Panc1 (cell line): ENCODE measurements at regions not wholly inside any gene's neighbourhood (a gene's known extent, or its start where the extent isn't known, plus 50 kb on each side); places are given as distances from the start of the nearest gene placed in this dataset.

Experiments used
- ATAC-seq: fragments of 200-7000 bp; cut with Tn5 transposase; 2 replicates; pipeline ENCODE4 v1.9.1; 2020; ENCODE audit warnings: mild to moderate bottlenecking, moderate library complexity
- BruUV-seq: library from RNA; stranded (reverse); fragments of 400-500 nt; replicated peaks from 2 replicates; lab custom pipeline; 2021; lab: Mats Ljungman, UMichigan
- CTCF ChIA-PET: fragments of 300-600 bp; sonication (Branson Sonifier 250); formaldehyde crosslinking; loops from one replicate; lab custom pipeline; 2022; ENCODE audit warnings: antibody characterized with exemption; lab: Charles Lee
- POLR2A ChIA-PET: fragments of 300-600 bp; sonication (Branson Sonifier 250); formaldehyde crosslinking; loops from one replicate; lab custom pipeline; 2022; ENCODE audit warnings: antibody characterized with exemption; lab: Charles Lee
- DNase-seq: peaks from one replicate; pipeline ENCODE4 v3.0.0-alpha.2; 2010; ENCODE audit warnings: low read depth, low spot score
- H3K27ac ChIP-seq: 2 replicates; pipeline ENCODE4 v1.5.1; 2011; ENCODE audit warnings: mild to moderate bottlenecking, low read length, inconsistent platforms
- H3K27me3 ChIP-seq: fragments of 200-500 bp; sonication (Bioruptor generic); 2 replicates; pipeline ENCODE4 v1.6.0; 2014; ENCODE audit warnings: low read length, inconsistent platforms; ENCODE audit not compliant: control insufficient read depth, insufficient read depth
- H3K36me3 ChIP-seq: fragments of 200-500 bp; sonication (Bioruptor generic); 2 replicates; pipeline ENCODE4 v1.5.1; 2014; ENCODE audit warnings: inconsistent platforms, mild to moderate bottlenecking, low read length, moderate library complexity; ENCODE audit not compliant: control insufficient read depth, insufficient read depth
- H3K4me1 ChIP-seq: 2 replicates; pipeline ENCODE4 v1.5.1; 2011; ENCODE audit warnings: inconsistent platforms, mild to moderate bottlenecking, low read length, moderate library complexity; ENCODE audit not compliant: control insufficient read depth, insufficient read depth
- H3K4me3 ChIP-seq, 2 experiments: 2 replicates each; pipeline ENCODE4 v1.5.1; 2011 to 2012; ENCODE audit warnings: low read depth in 2 of 2, low read length in 2 of 2, mild to moderate bottlenecking in 2 of 2, inconsistent platforms in 1 of 2, moderate library complexity in 1 of 2
- H3K9me3 ChIP-seq: fragments of 200-500 bp; sonication (Bioruptor generic); 2 replicates; pipeline ENCODE4 v1.5.1; 2014; ENCODE audit warnings: low read depth, mild to moderate bottlenecking, inconsistent platforms, low read length, moderate library complexity; ENCODE audit not compliant: control insufficient read depth, insufficient read depth
- CTCF ChIP-seq: fragments of 450-650 bp; IDR thresholded peaks from 2 replicates; pipeline ENCODE4 v1.5.1; 2017; ENCODE audit warnings: mild to moderate bottlenecking
- POLR2AphosphoS5 ChIP-seq: IDR thresholded peaks from 2 replicates; pipeline ENCODE4 v1.6.1; 2012; ENCODE audit warnings: mild to moderate bottlenecking, low read depth, low read length, moderate library complexity
- REST ChIP-seq, 2 experiments: IDR thresholded peaks; 2 replicates each; pipeline ENCODE4 v1.6.1; 2011 to 2012; ENCODE audit warnings: low read depth in 2 of 2, control low read depth in 1 of 2, low read length in 1 of 2, mild to moderate bottlenecking in 1 of 2, moderate library complexity in 1 of 2; ENCODE audit not compliant: insufficient read depth in 1 of 2
- SIN3A ChIP-seq: IDR thresholded peaks from 2 replicates; pipeline ENCODE4 v1.6.1; 2012; ENCODE audit warnings: low read depth, mild to moderate bottlenecking, low read length, moderate library complexity, borderline replicate concordance; ENCODE audit not compliant: insufficient read depth
- TCF7L2 ChIP-seq: IDR thresholded peaks from 2 replicates; pipeline ENCODE4 v1.6.1; 2011; ENCODE audit warnings: mild to moderate bottlenecking, low read depth, low read length, inconsistent platforms
- in situ Hi-C: cut with HindIII; loops from 2 replicates; pipeline ENCODE4 v1.10.0; 2016; ENCODE audit warnings: low sequenced_read_pairs, low pct_unique_long_range_greater_than_20kb
- intact Hi-C: fragments of 100-400 bp; cut with micrococcal nuclease; formaldehyde crosslinking; loops from one replicate; pipeline ENCODE4 v1.10.0; 2022; ENCODE audit not compliant: unreplicated experiment

GRCh38 chr17:77631307-77631706 is 327.2 kb upstream of the TNRC6C start:
- DNase-seq (no peak), ATAC-seq (no peak)
- no peak overlapping the region for H3K4me3 ChIP-seq
- no peaks in the 10 kb centered on the region for H3K36me3 ChIP-seq
- peaks cover 2% of the 10 kb centered on the region; the same call in 1 of the 2 replicates for H3K27me3 ChIP-seq
- TF ChIP-seq SIN3A (no peak), TCF7L2 (no peak), REST (IDR thresholded peaks at IDR 0.05; ENCODE audit: insufficient read depth in 1 of 2, low read depth in 2 of 2, low read length in 1 of 2) (no peak), POLR2AphosphoS5 (no peak), CTCF (no peak)
- ChIA-PET CTCF (no interaction called here), POLR2A (no interaction called here)
- in situ Hi-C loops (no loop called here), intact Hi-C loops (no loop called here)
- H3K4me1 ChIP-seq = no peaks in the 10 kb centered on the region
- no TSS peak for BruUV-seq
- no peak overlapping the region for H3K27ac ChIP-seq
- no peaks in the 10 kb centered on the region for H3K9me3 ChIP-seq

- ATAC-seq = no peak
- Histone ChIP-seq H3K9me3 (no peaks in the 10 kb centered on the region), H3K27me3 (no peaks in the 10 kb centered on the region; the same call in 1 of the 2 replicates), H3K4me3 (no peak overlapping the region), H3K27ac (no peak overlapping the region), H3K36me3 (no peaks in the 10 kb centered on the region), H3K4me1 (no peaks in the 10 kb centered on the region)
- in situ Hi-C loops (no loop called here), intact Hi-C loops (no loop called here)
- no peak for TF ChIP-seq SIN3A
- no peak for TF ChIP-seq CTCF
- BruUV-seq = no TSS peak
- no peak for DNase-seq
- CTCF ChIA-PET = no interaction called here
- POLR2A ChIA-PET = no interaction called here
These were observed 325.9 kb upstream of the TNRC6C start for GRCh38 chr17:77632619-77633018.
